ENCODE measurements at regions not wholly inside any gene's neighbourhood (a gene's known extent, or its start where the extent isn't known, plus 50 kb on each side); places are given as distances from the start of the nearest gene placed in this dataset.

DNA sequence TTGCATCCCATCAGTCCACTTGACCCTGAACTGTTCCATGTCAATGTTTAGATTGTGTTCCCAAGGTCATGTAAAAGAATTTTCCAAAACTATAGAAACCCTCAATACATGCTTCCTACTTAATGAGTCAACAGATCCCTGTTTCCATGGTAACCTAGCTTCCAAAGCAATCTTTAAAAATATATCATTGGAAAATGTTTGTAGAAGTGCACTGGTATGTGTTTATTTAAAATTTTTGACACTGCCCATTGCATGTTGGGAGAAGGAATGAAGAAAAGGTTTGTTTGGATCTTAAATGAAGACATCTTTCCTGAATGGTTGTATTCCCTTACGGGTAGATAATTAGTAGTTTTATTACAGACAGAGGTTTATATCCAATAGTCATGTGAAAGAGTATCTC is 345.3 kb downstream of the GABRG1 start:
- TF ChIP-seq POLR2AphosphoS5 (IDR thresholded peaks at IDR 0.05; ENCODE audit: borderline replicate concordance, low read depth, low read length) (no peak), EZH2 (IDR thresholded peaks at IDR 0.05) (no peak), FOXP2 (optimal IDR thresholded peaks at IDR 0.05; ENCODE audit: control extremely low read depth, extremely low read length, insufficient read depth) (no peak)
